GM18907 (cell line): ENCODE measurements at regions not wholly inside any gene's neighbourhood (a gene's known extent, or its start where the extent isn't known, plus 50 kb on each side); places are given as distances from the start of the nearest gene placed in this dataset.
"Not testable (repeated sequence)": the region's sequence is repeated elsewhere in the genome, so short reads cannot be mapped to it uniquely, and the experiment has no call there.

Experiments used
- ATAC-seq: cut with Tn5 transposase; IDR thresholded peaks from one replicate; pipeline ENCODE4 v1.9.1; 2021; ENCODE audit warnings: mild to moderate bottlenecking, moderate library complexity; ENCODE audit not compliant: unreplicated experiment

DNA sequence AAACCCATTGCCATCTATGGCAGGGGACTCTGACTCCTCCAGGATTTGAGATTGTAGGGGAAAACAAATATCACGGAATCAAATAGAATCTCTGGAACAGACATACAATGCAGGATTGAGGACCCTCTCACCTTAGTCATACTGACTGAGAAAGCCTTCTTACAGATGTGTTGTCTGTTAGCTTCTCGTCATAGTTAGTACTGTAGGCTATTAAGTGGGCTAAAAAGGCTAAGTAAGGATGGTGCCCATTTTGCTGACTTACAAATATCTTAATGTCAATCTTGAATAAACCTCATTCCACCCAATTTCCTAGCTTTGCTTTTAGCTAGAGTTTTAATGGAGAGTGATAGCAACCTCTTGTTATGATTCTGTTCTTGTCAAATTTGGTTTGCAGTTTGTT is 352.4 kb downstream of the QKI start:
- ATAC-seq = no peak

DNA sequence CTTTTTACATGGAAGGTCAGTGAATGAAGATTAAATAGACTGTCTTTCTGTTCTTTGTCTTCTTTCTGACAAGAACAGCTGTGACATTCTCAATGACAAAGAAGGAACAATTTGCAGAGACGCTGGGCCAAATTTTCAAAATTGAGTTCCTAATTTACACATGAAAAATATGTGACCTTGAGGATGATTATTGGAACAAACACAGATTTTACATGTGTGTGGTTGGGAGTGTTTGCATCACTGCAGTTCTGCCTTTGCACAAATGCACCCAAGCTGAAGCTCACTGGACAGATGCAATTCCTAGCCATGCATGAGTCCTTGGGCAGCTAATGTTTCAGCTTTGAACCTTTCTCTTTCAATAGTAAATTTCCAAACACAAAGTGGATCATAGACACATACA is 350.8 kb downstream of the QKI start:
- no peak for ATAC-seq

DNA sequence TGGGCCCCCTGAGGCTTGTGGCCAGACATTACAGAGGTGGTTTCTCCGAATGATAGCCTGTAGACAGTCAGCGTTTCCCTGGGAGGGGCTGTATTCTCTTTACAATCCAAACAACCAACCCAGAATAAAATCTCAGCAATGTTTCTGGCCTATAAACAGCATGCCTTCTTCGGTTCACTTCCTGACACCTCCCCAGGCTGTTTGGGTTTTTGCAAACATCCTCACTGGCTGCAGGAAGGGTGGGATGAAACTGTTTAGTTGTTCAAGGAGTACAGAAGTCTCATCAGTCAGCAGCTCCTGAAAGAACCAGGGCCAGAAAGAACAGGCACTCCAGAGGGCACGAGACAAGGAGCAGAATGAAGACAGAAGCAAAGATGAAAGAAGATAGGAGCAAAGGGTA is 350.0 kb downstream of the QKI start:
- ATAC-seq = no peak

DNA sequence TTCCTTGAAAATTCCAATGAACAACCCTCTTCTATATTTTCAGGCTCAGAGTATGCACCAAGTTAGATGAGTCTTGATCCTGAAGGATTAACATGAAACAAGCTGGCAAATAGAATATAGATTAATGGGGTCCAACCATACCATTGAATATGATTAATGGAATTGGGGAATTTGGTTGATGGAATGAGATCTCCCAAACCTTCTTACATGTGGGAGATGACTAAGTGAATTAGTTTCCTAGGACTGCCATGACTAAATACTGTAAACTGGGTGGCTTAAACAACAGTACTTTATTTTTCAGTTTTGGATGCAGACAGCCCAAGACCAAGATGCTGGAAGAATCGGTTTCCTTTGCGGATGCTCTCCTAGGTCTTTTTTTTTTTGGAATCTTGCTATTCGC is 347.0 kb downstream of the QKI start:
- ATAC-seq = no peak

DNA sequence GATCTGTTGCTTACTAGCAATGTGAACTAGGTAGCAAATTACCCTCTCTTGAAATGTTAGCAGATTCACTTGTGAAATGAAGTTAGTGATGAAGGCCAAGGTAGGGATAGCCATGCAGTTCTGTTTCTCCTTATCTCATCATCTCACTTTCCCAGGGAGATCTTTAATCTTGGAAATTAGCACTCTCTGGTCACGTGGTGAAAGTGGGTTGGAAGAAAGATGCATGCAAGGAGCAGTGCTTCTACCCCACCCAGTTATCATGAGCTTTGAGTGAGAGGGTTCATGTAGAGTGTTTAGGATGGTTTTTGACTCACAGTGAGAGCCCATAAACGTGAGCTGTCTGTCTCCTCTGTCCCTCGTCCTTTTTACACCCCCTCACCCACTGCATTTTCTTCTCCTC is 346.3 kb downstream of the QKI start:
- no peak for ATAC-seq

DNA sequence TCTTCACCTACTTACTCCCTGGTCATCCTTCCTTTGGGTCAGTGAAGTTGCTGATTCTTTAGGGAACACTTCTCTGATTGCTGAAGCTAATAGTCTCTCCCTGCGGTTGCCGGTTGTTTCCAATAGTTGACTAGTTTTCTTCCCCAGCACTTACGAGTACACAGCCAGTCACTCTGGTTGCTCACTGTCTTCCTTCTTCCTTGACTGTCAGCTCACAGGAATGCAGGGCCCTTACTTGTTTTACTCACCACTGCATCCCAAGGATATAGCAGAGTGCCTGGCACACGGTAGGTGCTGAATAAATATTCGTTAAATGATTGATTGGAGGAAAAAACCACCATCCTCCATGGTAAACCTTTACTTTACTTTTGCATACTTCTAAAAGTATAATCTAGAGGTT is 345.0 kb downstream of the QKI start:
- ATAC-seq = no peak

DNA sequence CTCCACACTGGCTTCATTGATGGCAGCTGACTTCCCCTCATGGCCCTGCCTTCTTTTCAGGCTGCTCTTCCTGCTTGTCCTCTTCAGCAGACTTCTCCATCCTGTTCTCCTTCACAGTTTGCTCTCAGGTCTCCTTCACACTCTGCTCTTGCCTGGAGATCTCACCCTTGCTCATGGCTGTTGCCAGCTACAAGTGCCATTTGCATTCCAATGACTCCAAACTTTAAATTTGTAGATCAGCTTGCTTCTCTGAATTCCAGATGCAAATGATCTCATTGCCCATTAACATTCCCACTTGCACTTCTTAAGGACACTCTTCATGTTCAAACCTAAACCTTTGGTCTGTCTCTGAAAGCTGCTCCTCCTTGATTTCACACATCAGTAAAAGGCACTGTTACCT is 343.0 kb downstream of the QKI start:
- no peak for ATAC-seq

DNA sequence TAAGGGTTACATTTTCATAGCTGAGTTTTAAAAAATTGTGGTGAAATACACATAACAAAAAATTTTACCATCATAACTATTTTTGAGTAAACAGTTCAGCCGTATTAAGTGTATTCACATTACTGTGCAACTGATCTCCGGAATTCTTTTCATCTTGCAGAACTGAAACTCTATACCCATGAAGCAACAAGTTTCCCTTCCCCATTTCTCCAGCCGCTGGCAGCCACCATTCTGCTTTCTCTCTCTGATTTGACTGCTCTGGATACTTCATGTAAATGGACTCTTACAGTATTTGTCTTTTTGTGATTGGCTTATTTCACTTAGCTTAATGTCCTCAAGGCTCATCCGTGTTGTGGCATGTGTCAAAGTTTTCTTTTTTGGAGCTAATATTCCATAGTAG is 341.6 kb downstream of the QKI start:
- ATAC-seq = peak; percentile 100

DNA sequence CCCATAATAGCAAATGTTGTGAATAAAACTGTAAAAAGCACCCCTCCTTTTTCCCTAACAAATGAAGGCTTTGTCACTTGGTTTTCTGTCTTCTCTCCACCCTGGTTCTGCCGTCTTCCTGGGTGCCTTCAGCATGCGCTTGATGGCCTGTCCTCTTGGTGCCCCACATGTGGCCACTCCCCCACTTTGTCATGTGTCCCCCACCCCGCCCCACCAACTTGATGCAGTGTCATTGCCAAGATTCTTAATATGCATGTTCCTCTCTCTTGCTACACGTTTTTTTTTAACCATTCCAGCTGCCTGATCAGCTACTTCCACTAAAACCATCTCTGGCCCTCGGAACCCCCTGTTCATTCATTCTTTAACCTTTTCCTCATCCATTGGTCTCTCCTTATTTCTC is 340.3 kb downstream of the QKI start:
- ATAC-seq = no peak

DNA sequence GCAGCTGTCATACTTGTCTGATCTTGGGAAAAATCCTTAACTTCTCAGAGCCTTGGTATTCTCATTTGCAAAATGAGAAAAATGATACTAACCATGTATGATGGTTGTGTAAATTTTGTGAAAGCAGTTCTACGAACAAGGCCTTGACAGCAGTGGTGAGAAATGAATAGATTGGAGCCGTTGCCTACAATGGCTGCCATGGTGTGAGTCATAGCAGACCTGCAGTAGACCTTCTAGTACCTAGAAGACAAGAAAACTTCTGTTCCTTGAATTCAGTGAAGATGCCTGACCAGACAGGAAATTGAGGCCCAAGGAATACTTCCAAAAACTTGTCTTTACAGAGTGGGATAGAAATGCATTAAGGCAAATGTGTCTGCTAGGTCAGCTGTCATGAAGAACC is 338.9 kb downstream of the QKI start:
- no peak for ATAC-seq

DNA sequence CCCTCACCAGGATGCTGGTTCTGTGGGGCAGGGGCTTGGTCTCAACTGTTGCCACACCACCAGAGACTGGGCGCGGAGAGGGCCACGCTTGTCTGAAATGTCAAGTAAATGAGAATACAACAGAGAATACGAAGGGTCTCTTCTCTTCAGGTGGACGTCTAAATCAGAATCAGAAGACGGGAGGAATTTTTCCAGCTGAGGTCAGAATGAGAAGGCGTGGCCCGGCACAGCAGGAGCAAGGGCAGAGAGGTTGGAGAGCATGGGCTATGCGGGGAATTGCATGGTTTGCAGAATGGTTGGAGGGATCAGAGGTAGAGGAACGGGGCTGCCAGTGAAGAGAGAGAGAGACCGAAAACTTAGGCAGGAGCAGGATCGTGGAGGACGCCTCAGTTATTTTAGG is 337.9 kb downstream of the QKI start:
- ATAC-seq = no peak

DNA sequence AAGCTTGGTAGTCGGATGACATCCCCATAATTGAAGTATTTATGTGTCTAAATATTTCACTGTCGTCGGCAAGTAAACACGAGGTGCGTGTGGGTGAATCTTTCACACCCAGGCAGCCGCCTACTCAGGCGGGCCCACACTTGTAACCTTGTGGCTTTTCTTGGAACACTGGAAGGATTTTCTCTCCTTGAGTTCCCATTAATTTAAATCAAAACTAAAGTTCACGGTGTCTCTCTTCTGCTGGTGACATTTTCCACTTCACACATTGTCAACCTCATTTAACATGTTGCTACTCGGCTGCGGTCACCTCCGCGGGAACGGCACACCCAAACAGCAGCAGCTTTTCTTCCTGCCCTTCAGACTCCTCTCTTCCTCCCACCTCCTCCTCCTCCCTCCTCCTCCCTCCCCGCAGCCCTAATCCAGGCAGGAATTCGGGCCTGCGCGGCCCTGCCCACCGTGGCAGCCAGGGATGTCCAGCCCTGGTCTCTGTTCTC is 336.6 kb downstream of the QKI start:
- peak; percentile 13 for ATAC-seq

DNA sequence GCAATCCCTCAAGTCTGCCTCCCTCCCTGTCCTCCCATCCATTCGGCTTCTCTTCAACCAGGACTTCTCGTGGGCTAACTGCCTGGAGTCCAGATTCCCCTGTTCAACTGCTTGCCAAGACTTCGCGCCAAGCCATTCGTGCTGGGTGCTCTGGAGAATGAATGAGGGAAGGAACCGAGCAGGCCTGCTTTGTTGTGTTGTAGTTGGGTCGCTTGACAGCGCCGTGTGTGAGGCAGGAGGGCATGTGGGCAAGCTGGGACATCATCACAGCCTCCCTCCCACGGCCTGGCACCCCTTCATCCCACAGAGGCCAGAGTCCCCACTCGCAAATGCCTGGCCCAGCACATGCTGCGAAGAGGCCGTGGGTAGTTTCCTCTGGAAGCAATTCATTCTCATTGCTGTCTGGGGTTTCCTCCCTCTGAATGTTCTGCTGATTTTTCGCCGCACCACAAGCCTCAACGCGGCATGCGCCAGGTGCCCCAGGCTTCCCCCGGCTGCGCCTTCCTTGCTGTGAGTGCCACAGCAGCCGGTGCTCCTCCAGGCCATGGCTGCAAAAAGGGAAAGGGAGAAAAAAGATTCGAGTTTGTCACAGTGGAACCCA is 336.0 kb downstream of the QKI start:
- ATAC-seq = peak; percentile 51

DNA sequence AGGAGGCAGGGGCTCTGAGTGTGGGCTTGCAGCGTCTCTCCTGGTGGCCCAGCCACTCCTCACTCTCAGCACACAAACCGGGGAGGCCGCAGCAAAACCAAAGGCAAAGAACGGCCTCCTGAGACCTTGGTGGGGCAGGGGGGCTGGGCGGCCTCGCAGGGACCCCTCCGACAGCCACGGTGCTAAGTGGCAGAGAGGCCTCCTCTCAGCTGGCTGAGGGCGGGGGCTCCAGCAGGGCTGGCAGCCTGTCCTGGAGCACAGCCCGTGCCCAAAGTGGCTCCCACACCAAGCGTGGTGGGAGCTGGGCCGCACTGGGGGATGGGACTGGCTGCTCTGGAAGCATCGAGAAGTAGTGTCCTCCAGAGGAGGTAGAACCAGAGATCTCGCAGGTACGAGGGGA is 334.4 kb downstream of the QKI start:
- no peak for ATAC-seq

DNA sequence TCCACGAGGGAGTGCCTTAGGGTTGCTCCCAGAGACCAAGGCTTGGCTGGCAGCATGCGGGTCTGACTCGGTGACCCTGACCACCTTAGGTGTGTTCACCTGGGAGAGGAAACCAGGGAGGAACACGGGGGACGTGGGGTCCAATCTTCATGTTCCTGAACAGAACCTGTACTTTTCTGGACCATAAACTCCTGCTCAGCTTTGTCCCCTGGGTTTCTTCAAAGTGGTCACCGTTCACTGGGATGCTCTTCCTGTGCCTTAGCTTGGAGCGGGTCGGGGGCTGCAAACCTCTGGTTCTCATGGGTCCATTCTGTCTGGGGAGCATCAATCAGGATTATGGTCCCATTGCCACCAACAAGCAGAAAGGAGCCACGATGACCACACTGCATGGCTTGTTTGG is 333.5 kb downstream of the QKI start:
- no peak for ATAC-seq

DNA sequence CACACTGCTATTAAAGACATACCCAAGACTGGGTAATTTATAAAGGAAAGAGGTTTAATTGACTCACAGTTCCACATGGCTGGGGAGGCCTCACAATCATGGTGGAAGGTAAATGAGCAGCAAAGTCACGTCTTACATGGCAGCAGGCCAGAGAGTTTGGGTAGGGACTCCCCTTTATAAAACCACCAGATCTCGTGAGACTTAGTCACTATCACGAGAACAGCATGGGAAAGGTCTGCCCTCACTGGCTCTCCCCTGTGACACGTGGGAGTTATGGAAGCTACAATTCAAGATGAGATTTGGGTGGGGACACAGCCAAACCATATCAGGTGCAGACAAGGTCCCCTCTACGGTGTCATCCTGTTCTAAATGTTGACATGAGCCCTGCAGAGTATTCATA is 332.5 kb downstream of the QKI start:
- not testable (repeated sequence) for ATAC-seq

DNA sequence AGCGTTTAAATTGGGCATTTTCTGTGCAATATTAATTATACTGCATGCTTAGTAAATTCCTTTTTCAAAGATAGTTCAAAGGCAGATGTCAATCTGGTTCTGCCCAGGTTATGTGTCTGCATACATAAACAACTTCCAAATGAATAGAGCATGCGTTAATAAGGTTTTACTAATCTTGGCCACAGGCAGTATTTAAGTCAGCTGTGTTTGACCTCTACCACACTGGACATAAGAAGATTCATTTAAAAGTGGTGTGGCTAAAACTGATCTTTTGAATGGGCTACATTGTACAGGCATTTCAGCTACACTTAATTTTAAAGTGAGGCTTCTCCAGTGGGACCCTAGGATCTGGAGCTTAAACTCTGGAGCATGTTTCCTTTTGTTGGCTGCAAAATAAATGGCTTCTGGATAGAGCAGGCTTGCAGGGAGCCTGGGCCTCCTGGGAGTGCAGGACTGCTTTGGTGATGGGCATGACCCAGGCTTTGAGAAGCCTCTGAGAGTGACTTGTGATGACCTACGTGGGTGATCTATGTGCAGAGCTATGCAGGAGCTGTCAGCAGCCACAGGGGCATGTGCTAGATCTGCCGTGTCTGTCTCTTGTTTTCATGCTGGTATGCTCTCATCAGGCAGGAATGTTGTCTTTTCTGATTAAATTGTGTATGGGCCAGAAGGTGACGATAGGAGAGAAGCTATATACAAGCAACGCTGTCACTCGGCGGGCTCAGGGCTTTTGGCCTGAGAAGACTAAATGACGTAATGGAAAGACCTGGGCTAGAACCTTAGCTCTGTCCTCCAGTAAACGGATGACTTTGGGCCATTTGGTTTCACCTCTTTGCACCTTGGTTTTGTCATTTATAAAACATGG is 331.2 kb downstream of the QKI start:
- ATAC-seq = no peak

DNA sequence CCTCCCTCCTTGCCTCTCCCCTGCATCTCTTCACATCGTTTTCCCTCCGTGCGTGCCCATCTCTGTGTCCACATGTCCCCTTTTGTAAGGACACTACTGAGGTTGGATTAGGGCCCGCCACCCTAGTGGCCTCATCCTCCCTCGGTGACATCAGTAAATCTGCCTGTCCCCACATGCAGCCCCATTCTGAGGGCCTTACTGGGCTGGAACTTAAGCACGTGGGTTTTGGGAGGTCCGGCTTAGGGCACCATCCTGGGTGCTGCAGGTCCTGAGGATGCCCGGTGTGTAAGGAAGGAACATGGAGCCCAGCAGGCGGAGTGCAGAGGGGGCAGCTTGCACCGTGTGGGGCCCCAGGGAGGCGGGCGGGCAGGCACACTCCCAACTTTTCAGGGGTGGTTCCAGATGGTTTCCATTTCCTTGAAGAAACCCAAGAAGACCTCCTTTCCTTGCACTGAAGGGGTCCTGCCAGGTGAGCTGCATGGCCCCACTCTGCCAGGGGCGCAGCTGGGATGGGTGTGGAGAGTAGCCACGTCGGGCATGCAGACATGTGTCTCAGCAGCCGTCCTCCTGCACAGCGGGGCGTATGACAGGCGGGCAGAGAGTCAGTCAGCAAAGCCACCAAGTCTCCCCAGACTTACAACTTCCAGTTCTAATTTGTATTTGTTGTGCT is 329.9 kb downstream of the QKI start:
- ATAC-seq = no peak

DNA sequence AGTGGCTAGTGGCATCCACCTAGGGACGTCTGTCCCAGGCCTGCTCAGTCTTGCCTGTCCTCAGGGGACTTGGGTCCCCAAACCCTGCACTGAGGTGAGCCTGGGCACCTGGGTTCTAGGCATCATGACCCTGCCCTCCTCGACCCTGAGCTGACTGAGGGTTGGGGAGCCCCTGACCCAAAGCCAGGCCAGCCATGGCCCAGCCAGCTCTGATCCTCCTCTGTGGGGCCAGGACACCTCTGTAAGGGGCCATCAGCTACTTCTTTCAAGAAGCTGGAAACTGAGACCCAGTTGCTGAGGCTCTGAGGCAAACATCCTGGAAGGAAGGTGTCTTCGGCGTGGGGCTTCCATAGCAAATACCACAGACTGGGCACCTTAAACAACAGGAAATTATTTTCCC is 329.3 kb downstream of the QKI start:
- no peak for ATAC-seq

DNA sequence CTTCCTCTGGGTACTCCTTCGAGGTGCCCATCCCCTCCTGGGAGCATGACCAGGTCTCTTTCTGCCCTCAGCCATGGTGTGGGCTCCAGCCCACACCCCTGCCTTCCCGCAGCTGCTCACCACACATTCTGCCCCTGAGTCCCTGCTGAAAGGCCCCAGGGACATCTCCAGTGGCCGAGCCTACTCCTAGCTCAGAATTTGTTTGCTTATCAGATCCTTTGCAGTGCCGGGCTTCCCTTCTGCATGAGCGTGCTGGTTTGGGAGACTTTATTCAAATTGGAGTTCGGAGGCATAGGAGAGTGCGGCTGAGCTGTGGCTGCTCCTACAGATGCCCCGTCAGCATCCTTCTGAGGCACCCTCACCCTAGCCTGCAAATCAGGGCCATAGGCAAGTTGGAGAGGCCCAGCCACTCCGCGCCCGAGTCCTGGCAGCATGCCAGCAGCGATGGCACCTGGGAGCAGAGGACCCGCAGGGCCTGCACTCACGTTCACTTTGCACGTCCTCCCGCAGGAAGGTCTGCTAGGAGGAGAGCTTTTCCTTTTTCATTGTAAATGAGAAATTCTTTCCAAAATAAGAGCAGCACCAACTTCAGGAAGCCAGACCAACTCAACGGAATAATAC is 327.3 kb downstream of the QKI start:
- no peak for ATAC-seq

DNA sequence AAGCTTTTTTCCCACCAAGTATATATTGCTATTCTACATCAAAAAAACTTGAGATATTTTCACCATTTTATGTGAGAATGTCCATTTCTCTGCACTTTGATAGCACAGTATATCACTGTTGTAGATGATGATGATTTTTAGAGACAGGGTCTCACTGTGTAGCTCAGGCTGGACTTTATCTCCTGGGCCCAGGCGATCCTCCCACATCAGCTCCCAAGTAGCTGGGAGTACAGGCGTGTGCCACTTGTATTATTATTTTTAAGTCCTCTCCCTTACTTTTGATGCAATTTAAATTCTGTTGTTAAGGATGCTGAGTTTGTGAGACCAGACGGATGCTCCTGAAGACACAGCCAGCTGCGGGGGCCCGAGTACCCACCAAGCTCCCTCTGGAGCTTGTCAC is 326.8 kb downstream of the QKI start:
- no peak for ATAC-seq

DNA sequence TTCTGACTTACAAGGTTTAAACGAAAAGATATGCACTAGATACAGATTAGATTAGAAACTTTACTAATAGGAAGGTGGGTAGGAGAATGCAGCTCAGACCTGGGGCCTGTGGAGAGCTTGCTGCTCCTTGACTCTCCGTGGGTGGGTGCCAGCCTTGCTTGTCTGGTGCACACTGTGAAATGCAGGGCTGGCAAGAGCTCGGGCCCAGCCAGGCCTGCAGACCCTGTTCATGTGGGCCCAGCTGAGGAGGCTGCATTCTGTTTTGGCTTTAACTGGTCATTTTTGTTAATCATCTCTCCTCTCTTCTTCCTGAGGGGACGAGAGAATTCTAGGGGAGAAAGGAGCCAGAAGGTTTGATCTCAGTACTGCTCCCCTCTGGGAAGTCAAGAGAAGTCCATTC is 325.4 kb downstream of the QKI start:
- ATAC-seq = no peak
